BJ (cell line): ENCODE measurements at regions not wholly inside any gene's neighbourhood (a gene's known extent, or its start where the extent isn't known, plus 50 kb on each side); places are given as distances from the start of the nearest gene placed in this dataset.

Experiments
- CTCF ChIA-PET: fragments of 350-600 bp; formaldehyde crosslinking; extraction: SDS; loops from one replicate; lab custom pipeline; 2021; ENCODE audit warnings: antibody characterized with exemption, inconsistent platforms; lab: Yijun Ruan, JAX
- POLR2A ChIA-PET: fragments of 300-600 bp; sonication (Branson Sonifier 250); formaldehyde crosslinking; extraction: SDS; loops from one replicate; lab custom pipeline; 2021; ENCODE audit warnings: antibody characterized with exemption; lab: Charles Lee
- DNase-seq: peaks from one replicate; pipeline ENCODE4 v3.0.0-alpha.2; 2011; ENCODE audit warnings: low read depth
- H3K27me3 ChIP-seq: 2 replicates; pipeline ENCODE4 v1.6.0; 2011; ENCODE audit warnings: low read length; ENCODE audit not compliant: control insufficient read depth, insufficient read depth
- H3K36me3 ChIP-seq: 2 replicates; pipeline ENCODE4 v1.5.1; 2011; ENCODE audit warnings: low read length; ENCODE audit not compliant: control insufficient read depth, insufficient read depth
- H3K4me3 ChIP-seq: 2 replicates; pipeline ENCODE4 v1.5.1; 2011; ENCODE audit warnings: low read depth, mild to moderate bottlenecking, control low read depth, low read length
- TF ChIP-seq, protein P1 (sequence below): IDR thresholded peaks from 2 replicates; pipeline ENCODE4 v1.5.1; 2011; ENCODE audit warnings: low read depth, mild to moderate bottlenecking, control low read depth, inconsistent platforms, low read length, moderate library complexity; ENCODE audit not compliant: insufficient read depth

DNA sequence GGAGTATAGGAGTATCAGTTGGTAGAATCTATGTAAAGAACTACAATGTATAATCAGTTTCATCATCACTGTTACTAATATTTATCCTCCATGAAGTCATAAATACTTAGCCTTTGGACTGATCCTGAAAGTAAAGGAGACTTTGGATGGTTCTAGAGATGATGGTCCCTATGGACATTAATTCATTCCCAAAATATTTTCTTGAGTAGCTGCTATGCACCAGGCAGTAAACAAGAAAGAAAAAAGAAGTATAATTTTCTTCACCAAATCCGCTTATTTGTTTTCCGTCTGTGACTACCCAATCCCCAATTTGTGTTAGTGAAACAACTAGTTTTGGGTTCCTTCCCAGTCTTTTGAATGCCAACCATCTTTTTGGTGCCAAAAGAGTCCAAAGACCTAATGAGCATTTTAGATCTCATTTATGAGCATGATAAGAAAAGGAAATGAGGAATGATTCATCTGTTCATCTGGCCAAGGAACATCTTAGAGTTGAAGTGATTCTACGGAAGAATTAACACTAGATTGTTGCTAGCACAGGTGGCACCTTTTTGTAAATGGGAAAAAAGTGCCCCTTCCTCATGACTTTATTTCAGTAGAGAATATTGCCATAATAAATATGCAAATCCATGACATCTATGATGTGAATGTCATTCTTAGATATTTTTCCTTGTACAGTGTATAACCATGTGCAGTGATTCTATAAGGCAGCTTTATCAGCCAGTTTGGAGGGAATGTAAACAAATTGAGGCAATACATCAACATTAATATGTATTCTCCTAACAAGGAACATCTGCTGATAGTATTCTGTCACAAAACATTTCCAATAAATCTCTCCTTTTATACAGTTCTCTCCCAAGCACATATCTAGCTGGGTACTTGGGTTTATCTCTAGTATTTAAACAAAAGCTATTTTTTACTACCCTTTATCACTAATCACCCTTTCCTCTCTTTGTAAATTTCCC lies 85.1 kb upstream of the CCDC91 start:
- no peaks in the 10 kb centered on the region for H3K36me3 ChIP-seq
- DNase-seq: no peak
- H3K4me3 ChIP-seq: no peak overlapping the region
- no peaks in the 10 kb centered on the region; the same call in 1 of the 2 replicates for H3K27me3 ChIP-seq
- ChIA-PET POLR2A (no interaction called here), CTCF (no interaction called here)
- TF ChIP-seq, protein P1, sequence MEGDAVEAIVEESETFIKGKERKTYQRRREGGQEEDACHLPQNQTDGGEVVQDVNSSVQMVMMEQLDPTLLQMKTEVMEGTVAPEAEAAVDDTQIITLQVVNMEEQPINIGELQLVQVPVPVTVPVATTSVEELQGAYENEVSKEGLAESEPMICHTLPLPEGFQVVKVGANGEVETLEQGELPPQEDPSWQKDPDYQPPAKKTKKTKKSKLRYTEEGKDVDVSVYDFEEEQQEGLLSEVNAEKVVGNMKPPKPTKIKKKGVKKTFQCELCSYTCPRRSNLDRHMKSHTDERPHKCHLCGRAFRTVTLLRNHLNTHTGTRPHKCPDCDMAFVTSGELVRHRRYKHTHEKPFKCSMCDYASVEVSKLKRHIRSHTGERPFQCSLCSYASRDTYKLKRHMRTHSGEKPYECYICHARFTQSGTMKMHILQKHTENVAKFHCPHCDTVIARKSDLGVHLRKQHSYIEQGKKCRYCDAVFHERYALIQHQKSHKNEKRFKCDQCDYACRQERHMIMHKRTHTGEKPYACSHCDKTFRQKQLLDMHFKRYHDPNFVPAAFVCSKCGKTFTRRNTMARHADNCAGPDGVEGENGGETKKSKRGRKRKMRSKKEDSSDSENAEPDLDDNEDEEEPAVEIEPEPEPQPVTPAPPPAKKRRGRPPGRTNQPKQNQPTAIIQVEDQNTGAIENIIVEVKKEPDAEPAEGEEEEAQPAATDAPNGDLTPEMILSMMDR: no peak

- Histone ChIP-seq H3K27me3 (no peaks in the 10 kb centered on the region; the same call in 1 of the 2 replicates), H3K36me3 (no peaks in the 10 kb centered on the region), H3K4me3 (no peak overlapping the region)
- POLR2A ChIA-PET: no interaction called here
- no peak for DNase-seq
- TF ChIP-seq, protein P1: no peak
- CTCF ChIA-PET: no interaction called here
Measured at GRCh38 chr12:28107679-28108078, 82.6 kb upstream of the CCDC91 start.

- H3K27me3 ChIP-seq: no peaks in the 10 kb centered on the region
- TF ChIP-seq, protein P1: no peak
- H3K36me3 ChIP-seq: no peaks in the 10 kb centered on the region
- no peak for DNase-seq
- ChIA-PET CTCF (interaction anchor here (1.2 kb wide), 1 partner anchor 12 kb away, joined by 4 read pairs; no protein-coding TSS in a partner anchor), POLR2A (no interaction called here)
- no peak overlapping the region for H3K4me3 ChIP-seq
Measured at GRCh38 chr12:28108599-28108998, 81.7 kb upstream of the CCDC91 start.

DNA sequence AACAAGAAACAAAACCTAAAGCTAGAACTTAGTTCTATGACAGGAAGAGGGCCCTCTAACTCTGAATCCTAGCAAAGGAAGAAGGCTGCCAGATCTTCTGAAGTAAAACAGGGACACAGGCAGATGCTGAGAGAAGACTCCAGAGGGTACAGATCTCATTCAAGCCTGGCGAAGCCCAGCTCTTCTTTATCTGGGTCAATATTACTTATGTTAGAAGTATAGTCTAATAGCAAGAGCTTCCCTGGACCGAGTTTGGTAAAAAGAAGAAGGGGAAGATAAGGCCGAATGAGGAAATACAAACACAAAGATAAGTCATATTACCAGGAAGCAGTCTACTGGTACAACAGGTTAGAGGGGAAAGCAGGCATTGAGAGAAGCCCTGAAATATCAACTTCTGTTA lies 79.9 kb upstream of the CCDC91 start:
- Histone ChIP-seq H3K4me3 (no peak overlapping the region), H3K36me3 (no peaks in the 10 kb centered on the region), H3K27me3 (no peaks in the 10 kb centered on the region)
- TF ChIP-seq, protein P1: no peak
- DNase-seq: no peak
- ChIA-PET POLR2A (no interaction called here), CTCF (interaction anchor here (1.1 kb wide), 1 partner anchor 9 kb away, joined by 4 read pairs; no protein-coding TSS in a partner anchor)

- H3K27me3 ChIP-seq: no peaks in the 10 kb centered on the region
- H3K4me3 ChIP-seq: no peak overlapping the region
- no peaks in the 10 kb centered on the region for H3K36me3 ChIP-seq
- ChIA-PET POLR2A (no interaction called here), CTCF (no interaction called here)
- TF ChIP-seq, protein P1: no peak
- DNase-seq: no peak
Measured at GRCh38 chr12:28114488-28114887, 75.8 kb upstream of the CCDC91 start.
